D721Med (cell line): ENCODE measurements at regions not wholly inside any gene's neighbourhood (a gene's known extent, or its start where the extent isn't known, plus 50 kb on each side); places are given as distances from the start of the nearest gene placed in this dataset.
A peak's percentile ranks its signal among the peaks of the same experiment; 100 is the strongest.

Source experiments
- DNase-seq: peaks from one replicate; pipeline ENCODE4 v3.0.0; 2011; ENCODE audit warnings: low spot score; ENCODE audit not compliant: insufficient read length
- FAIRE-seq: peaks from 2 replicates; lab custom pipeline; 2011; peaks lifted over from hg19 to GRCh38; lab: Jason Lieb, UNC
- CTCF ChIP-seq: IDR thresholded peaks from 2 replicates; pipeline ENCODE4 v1.5.1; 2012; ENCODE audit warnings: mild to moderate bottlenecking, control low read depth; ENCODE audit not compliant: insufficient read depth; ENCODE audit errors: missing control alignments

DNA sequence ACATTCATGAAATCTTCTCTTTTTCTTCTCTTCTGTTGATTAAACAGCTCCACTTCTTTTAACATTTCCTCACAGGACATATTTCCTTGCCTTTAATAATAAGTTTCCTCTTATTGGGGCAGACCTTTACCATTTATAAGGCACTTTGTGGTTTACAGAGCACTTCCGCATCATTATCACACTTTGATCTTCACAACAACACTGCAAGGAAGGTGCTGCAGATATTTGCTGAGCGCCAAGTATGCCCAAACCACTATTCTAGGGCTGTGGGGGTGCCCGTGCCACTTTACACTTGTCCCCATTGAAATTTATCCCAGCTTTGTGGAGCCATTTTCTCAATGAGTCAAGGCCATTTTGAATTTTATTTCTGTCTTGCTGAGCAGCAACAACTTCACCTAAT is 246.6 kb downstream of the SS18 start:
- no peak for TF ChIP-seq CTCF
- DNase-seq (no peak), FAIRE-seq (no peak)

- no peak for TF ChIP-seq CTCF
- FAIRE-seq (no peak), DNase-seq (no peak)
These were observed 247.7 kb downstream of the SS18 start for GRCh38 chr18:25842665-25843064.

GRCh38 chr18:25834061-25834460 is 256.4 kb downstream of the SS18 start:
- no peak for TF ChIP-seq CTCF
- no peak for DNase-seq
- FAIRE-seq, result no peak

DNA sequence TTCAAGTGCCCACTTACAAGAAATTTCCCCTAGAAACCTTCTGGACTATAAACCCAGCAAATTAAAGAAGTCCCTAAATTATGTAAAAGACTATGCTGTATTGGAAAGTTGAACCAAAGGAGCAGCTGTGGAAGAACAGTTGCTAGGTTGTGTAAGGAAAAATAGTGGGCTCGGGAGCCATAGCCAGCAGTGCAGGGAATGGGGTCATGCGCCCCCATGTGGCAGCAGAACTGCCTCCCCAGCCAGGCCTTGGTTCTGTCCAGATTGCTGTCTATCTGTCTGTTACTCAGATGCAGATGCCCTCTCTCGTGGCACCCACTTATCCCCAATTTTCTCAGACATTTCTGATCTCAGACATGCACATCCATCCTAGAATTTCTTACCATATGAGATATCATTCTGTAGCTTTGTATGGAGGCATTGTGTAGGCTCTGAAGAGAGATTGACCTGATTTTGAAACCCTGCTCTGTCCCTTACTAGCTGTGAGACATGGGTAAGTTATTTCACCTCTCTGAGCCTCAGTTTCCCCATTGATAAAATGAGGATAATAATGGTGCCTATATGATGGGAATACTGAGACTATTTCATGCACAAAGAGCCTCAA is 258.3 kb downstream of the SS18 start:
- FAIRE-seq (no peak), DNase-seq (no peak)
- TF ChIP-seq CTCF, result peak; percentile 69

GRCh38 chr18:25831301-25831701 is 259.1 kb downstream of the SS18 start:
- no peak for TF ChIP-seq CTCF
- no peak for FAIRE-seq
- no peak for DNase-seq

DNA sequence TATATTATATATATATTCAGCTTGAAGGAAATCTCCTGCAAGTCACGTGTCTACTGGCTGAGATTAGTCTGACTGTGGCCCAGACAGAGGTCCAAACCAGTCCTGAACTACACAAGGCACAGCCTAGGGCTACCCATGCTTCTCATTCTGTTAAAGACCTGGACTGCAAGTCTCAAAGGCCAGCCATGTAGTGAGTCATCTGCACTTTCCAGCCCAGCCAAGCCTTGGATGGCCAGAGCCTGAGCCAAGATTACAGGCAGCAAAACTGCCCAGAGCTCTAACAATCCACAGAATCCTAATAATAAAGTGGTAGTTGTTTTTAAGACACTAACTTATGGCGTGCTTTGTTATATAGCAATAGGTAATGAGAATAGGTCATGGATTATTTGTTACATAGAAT is 259.6 kb downstream of the SS18 start:
- DNase-seq (no peak), FAIRE-seq (no peak)
- TF ChIP-seq CTCF, result no peak

GRCh38 chr18:25827961-25828561 is 262.4 kb downstream of the SS18 start:
- no peak for DNase-seq
- no peak for TF ChIP-seq CTCF
- no peak for FAIRE-seq
